Right atrium auricular region (tissue), 2 donors: ENCODE measurements at regions not wholly inside any gene's neighbourhood (a gene's known extent, or its start where the extent isn't known, plus 50 kb on each side); places are given as distances from the start of the nearest gene placed in this dataset.
"Not testable (repeated sequence)": the region's sequence is repeated elsewhere in the genome, so short reads cannot be mapped to it uniquely, and the experiment has no call there.

Experiments
- DNase-seq: peaks from one replicate; pipeline ENCODE4 v3.0.0-alpha.2; 2019; ENCODE audit warnings: low spot score
- H3K27ac ChIP-seq, 2 donors: fragments of 200-600 bp; sonication (generic); 1 replicate in 1 of 2; 2 replicates in 1 of 2; pipeline ENCODE4 v1.5.1; 2016 to 2019
- H3K27me3 ChIP-seq, 2 donors: fragments of 200-600 bp; sonication (generic); one replicate each; pipeline versions ENCODE4 v1.5.1 to v1.6.0; 2017 to 2019
- H3K36me3 ChIP-seq: fragments of 200-600 bp; sonication (generic); one replicate; pipeline ENCODE4 v1.5.1; 2016
- H3K4me1 ChIP-seq, 2 donors: fragments of 200-600 bp; sonication (generic); one replicate each; pipeline versions ENCODE4 v1.5.1 to v1.6.0; 2017 to 2019
- H3K4me3 ChIP-seq, 2 donors: fragments of 200-600 bp; sonication (generic); 1 replicate in 1 of 2; 2 replicates in 1 of 2; pipeline ENCODE4 v1.5.1; 2017 to 2019; ENCODE audit warnings: mild to moderate bottlenecking in 1 of 2, moderate library complexity in 1 of 2
- H3K9me3 ChIP-seq, 2 donors: fragments of 200-600 bp; sonication (generic); one replicate each; pipeline ENCODE4 v1.5.1; 2019
- TF ChIP-seq, protein P1 (sequence below), 2 donors: fragments of 200-600 bp; sonication (generic); IDR thresholded peaks; one replicate each; pipeline ENCODE4 v1.5.1; 2019; ENCODE audit warnings: antibody characterized with exemption in 2 of 2

GRCh38 chr13:40052954-40053353 is 397.5 kb downstream of the COG6 start:
- H3K27ac ChIP-seq: no peak overlapping the region
- H3K36me3 ChIP-seq: no peaks in the 10 kb centered on the region
- no peaks in the 10 kb centered on the region for H3K27me3 ChIP-seq
- no peaks in the 10 kb centered on the region for H3K9me3 ChIP-seq
- TF ChIP-seq, protein P1, sequence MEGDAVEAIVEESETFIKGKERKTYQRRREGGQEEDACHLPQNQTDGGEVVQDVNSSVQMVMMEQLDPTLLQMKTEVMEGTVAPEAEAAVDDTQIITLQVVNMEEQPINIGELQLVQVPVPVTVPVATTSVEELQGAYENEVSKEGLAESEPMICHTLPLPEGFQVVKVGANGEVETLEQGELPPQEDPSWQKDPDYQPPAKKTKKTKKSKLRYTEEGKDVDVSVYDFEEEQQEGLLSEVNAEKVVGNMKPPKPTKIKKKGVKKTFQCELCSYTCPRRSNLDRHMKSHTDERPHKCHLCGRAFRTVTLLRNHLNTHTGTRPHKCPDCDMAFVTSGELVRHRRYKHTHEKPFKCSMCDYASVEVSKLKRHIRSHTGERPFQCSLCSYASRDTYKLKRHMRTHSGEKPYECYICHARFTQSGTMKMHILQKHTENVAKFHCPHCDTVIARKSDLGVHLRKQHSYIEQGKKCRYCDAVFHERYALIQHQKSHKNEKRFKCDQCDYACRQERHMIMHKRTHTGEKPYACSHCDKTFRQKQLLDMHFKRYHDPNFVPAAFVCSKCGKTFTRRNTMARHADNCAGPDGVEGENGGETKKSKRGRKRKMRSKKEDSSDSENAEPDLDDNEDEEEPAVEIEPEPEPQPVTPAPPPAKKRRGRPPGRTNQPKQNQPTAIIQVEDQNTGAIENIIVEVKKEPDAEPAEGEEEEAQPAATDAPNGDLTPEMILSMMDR (IDR thresholded peaks at IDR 0.05): no peak
- H3K4me1 ChIP-seq: no peaks in the 10 kb centered on the region
- no peak for DNase-seq
- H3K4me3 ChIP-seq: no peak overlapping the region

- DNase-seq: no peak
- Histone ChIP-seq H3K4me1 (no peaks in the 10 kb centered on the region), H3K9me3 (no peaks in the 10 kb centered on the region), H3K27ac (no peak overlapping the region), H3K36me3 (no peaks in the 10 kb centered on the region), H3K4me3 (no peak overlapping the region), H3K27me3 (no peaks in the 10 kb centered on the region)
- TF ChIP-seq, protein P1 (IDR thresholded peaks at IDR 0.05): no peak
These were observed 397.9 kb downstream of the COG6 start for GRCh38 chr13:40053401-40053800.

DNA sequence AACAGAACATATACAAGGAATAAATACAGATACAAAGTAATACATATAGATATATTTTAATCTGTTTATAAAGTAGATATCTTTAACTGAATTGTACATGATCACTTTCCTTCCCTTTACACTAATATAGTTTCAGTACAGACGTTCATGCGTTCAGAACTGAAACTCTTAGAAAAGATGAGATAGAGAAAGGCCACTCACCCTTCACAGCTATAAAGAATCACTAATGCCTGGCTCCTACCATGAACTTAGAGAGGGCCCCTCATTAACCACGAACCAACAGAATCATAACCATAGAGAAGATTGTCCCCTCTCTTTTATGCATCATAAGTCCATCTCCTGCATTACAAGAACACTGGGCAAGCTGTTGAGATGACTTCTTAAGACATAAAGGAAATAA is 399.0 kb downstream of the COG6 start:
- not testable (repeated sequence) for H3K27ac ChIP-seq, H3K36me3 ChIP-seq

DNA sequence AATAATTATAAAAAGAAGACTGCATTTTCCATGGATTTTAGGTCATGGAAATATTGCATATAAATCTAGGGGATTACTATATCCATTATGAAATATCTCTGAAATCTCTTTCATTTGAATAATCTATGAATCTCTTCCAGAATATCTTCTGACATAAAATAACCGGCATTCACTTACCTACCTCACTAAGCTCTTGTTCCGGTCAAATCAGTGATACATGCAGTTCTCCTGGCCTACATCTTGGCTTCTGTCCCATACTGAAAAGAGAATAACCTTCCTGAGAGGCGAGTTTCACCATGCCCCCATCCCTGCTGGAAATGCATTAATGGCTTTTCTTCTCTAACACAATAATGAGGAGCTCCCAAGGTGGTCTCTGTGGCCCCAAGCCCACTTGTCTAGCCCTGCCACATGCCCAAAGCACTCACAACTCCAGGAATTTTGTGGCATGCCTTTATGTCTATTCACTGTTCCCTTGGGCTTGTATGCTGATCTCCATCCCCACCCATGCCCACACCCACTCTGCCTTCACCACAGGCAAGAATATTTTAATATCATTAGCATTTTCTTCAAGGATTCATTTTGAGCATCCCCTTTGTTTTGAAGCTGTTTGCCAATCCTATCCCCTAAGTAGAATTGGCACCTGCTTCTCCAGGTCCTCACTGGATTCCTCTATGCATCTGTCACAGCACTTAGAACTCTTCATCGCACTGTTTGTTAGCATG is 401.6 kb downstream of the COG6 start:
- no peaks in the 10 kb centered on the region for H3K36me3 ChIP-seq
- DNase-seq: no peak
- no peak overlapping the region for H3K27ac ChIP-seq
- TF ChIP-seq, protein P1 (IDR thresholded peaks at IDR 0.05): no peak
- H3K9me3 ChIP-seq: no peaks in the 10 kb centered on the region
- no peak overlapping the region for H3K4me3 ChIP-seq
- no peaks in the 10 kb centered on the region for H3K27me3 ChIP-seq
- H3K4me1 ChIP-seq: no peaks in the 10 kb centered on the region

More for the DNA sequence above, 399.0 kb downstream of the COG6 start:
- not testable (repeated sequence) for H3K27me3 ChIP-seq, H3K9me3 ChIP-seq, H3K4me1 ChIP-seq, H3K4me3 ChIP-seq, DNase-seq

GRCh38 chr13:40058757-40059236 is 403.3 kb downstream of the COG6 start:
- Histone ChIP-seq H3K4me3 (no peak overlapping the region), H3K27ac (no peak overlapping the region), H3K36me3 (no peaks in the 10 kb centered on the region), H3K4me1 (peaks cover 0 to 6% of the 10 kb centered on the region in 2 donors), H3K27me3 (no peaks in the 10 kb centered on the region), H3K9me3 (no peaks in the 10 kb centered on the region)
- no peak for DNase-seq
- TF ChIP-seq, protein P1 (IDR thresholded peaks at IDR 0.05): no peak

GRCh38 chr13:40059540-40060232 is 404.2 kb downstream of the COG6 start:
- DNase-seq: no peak
- Histone ChIP-seq H3K4me1 (peaks cover 0 to 6% of the 10 kb centered on the region in 2 donors), H3K4me3 (no peak overlapping the region), H3K27me3 (no peaks in the 10 kb centered on the region), H3K36me3 (no peaks in the 10 kb centered on the region), H3K9me3 (no peaks in the 10 kb centered on the region), H3K27ac (no peak overlapping the region)
- TF ChIP-seq, protein P1 (IDR thresholded peaks at IDR 0.05): no peak
